Activated naive CD4-positive, alpha-beta T cell (primary cell): ENCODE measurements at regions not wholly inside any gene's neighbourhood (a gene's known extent, or its start where the extent isn't known, plus 50 kb on each side); places are given as distances from the start of the nearest gene placed in this dataset.
"Not testable (repeated sequence)": the region's sequence is repeated elsewhere in the genome, so short reads cannot be mapped to it uniquely, and the experiment has no call there.

ENCODE experiments used
- DNase-seq, 4 experiments: peaks; one replicate each; lab custom pipeline; 2025; lab: John Stamatoyannopoulos, UW

DNA sequence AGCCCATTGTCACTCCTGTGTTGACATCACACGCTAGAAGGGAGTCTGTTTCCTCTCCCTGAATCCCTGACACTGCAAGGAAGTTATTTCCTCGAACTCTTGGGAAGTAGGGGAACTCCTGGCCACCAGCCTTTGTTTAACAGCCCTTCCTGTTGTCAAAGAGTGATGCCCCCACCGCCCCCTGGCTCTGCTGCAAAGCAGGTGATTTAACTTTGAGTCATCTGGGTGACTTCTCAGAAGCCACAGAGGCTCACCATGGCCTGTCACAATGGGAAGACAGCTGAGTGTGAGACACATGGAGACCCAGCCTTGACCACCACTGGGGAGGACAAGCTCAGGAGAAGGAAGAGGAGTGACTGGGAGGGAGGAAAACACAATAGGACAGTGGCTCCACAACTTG is 182.8 kb downstream of the PSMG1 start:
- no peak for DNase-seq

DNA sequence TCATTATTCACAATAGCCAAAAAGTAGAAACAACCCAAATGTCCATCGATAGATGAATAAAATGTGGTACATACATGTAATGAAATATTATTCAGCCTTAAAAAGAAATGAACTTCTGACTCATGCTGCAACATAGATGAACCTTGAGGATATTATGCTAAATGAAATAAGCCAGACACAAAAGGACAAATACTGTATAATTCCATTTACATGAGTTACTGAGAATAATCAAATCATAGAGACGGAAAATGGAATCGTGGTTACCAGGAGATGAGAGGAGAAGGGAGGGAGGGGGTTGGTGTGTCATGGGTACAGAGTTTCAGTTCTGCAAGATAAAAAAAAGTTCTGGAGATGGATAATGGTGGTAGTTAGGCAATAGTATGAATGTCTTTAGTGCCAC is 184.1 kb downstream of the PSMG1 start:
- DNase-seq: no peak

DNA sequence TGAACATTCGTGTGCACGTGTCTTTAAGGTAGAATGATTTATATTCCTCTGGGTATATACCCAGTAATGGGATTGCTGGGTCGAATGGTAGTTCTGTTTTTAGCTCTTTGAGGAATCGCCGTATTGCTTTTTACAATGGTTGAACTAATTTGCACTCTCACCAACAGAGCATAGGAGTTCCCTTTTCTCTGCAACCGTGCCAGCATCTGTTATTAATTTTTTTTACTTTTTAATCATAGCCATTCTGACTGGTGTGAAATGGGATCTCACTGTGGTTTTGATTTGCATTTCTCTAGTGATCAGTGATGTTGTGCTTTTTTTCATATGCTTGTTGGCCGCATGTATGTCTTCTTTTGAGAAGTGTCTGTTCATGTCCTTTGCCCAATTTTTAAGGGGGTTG is 185.0 kb downstream of the PSMG1 start:
- DNase-seq: not testable (repeated sequence)

DNA sequence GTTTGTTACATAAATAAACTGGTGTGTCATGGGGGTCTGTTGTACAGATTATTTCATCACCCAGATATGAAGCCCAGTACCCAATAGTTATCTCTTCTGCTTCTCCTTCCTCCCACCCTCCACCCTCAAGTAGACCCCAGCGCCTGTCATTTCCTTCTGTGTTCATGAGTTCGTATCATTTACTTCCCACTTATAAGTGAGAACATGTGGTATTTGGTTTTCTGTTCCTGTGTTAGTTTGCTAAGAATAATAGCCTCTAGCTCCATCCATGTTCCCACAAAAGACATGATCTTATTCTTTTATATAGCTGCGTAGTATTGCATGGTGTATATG is 185.4 kb downstream of the PSMG1 start:
- not testable (repeated sequence) for DNase-seq

DNA sequence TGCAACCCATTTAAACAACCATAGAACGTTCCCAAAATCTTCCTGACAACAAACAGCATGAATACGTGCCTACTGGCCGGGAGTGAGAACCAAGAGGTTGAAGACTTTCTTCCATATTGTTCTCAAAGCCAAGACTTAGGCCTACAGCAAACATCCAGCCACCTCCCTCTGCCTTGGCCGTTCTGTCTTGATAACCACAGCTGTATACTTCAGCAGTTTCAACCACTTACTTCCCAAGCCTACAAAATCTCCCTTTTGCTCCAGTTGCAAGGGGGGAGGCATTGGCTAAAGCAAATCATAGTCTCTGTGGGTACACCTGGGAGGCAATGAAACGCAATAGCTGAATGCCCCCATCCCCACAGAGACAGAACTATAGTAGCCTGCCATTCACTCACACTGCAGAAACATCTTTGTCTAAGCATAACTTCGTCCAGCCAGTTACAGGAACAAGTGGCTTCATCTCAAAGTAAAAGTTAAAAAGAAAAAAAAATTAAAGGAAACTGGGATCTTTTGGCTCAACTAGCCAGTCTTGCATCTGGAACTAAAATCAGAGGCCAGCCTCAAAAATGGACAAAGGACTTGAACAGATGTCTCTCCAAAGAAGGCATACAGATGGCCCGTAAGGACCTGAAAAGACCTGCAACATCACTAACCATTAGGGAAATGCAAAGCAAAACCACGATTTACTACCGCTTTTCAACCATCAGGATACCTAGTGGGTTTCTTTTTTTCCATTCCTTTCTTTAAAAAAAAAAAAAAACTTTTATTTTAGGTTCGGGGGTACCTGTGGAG is 186.0 kb downstream of the PSMG1 start:
- DNase-seq: no peak

DNA sequence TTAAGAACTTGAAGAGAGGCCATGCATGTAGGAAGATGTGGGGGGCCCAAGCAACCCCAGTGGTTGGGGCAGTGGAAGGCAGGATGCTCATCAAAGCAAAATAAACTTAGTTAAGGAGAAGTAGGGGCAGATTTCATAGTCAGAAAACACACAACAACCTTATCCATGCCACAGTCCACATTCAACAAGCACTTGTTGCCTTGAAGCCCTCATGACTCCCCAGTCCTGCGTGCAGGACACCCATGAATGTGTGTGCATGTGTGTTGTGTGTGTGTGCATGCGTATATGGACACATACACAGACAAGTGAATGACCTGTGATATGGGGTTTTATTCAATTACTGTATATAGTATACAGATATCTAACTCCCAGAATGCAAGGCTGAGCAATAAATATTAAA is 186.9 kb downstream of the PSMG1 start:
- no peak for DNase-seq

DNA sequence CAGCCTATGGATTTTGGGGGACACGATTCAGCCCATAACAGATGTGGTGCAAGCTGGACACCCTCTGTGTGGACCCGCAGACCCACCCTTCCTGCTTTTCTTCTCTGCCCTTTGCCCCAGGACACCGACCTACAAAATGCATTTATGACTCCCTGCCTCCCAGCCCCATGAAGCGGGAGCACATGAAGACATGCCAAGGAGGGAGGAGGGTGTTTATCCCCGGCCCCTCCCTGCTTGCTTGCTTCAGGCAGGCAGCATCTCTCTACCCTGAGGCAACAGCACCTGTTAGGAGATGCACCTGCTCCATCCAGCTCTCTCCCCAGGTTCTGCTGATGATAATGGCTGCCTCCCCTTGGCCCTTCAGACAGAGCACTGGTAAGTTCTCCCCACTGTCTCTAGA is 187.5 kb downstream of the PSMG1 start:
- DNase-seq: no peak

DNA sequence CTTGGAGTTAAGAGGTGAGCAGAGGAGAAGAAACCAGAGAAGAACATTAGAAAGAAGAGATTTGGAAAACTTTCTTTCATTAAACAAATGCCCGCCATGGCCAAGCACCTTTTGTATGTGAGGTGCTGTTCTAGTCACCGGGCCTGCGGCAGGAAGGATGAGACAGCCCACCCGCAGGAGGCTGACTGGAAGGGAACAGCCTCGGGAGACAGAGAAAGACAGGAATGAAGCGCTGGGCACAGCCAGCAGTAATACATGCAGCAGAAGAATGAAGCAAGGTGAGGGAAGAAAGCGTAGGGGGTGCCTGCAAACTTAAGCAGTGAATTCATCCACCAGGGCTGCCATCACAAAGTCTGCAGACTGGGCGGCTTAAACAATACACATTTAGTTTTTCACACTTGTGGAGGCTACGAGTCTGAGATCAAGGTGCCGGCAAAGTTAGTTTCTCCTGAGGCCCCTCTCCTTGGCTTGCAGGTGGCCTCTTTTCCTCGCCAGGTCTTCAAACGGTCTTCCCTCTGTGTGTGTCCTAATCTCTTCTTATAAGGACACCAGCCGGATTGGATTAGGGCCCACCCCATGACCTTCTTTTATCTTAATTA is 188.1 kb downstream of the PSMG1 start:
- no peak for DNase-seq

DNA sequence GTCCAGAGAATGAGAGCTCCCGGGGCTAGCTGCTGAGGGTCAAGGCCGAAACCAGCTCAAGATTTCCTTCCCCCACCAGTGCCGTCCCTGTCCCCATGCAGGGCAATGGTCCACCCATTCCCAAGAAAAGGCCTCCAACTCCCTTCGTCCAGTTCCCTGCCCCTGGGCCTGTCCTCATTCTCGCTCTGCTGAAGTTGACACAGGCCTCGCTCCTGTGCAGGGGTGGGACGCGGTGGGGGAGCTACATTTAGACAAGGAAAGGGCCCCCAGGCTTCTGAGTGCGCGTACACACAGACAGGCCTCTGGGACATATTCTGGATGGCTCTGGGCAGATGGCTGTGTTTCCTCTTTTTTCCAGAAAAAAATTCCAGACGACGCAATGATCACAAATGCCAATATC is 188.3 kb downstream of the ETS2 start:
- no peak for DNase-seq

DNA sequence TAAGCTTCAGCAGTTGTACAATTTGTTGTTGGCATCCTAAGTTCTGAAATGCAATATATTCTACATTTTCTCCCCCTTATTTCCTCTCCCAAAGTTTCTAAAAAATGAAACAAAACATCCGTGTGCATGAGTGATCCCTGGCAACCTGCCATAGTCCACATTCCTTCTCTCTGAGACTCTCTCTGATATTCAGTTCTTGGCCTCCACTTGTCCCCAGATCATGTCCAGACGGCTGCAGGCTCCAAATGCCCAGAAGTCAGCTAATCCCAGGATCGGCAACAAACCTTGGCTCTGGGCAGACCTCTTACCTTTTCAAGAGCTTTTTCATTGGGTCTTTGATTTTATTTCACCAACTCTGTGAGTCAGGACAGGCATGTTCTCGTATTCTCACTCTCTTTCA is 187.8 kb downstream of the ETS2 start:
- no peak for DNase-seq

DNA sequence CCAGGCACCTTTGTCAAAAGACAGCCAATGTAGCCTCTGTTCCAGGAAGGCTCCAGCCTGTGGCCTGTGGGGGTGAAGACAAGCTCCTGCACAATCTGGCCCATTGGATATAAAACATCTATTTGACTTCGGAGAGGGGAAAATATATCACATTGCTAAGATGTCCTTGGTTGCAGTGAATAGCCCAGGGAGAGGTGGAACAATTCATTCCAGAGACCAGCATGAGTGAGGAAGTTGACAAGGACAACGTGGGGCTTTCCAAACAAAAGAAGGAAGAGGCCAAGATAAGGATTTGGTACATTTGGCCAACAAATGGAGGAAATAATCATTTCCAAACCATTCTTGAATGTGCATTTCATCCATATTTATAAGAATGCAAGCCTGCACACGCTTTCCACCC is 187.0 kb downstream of the ETS2 start:
- no peak for DNase-seq

DNA sequence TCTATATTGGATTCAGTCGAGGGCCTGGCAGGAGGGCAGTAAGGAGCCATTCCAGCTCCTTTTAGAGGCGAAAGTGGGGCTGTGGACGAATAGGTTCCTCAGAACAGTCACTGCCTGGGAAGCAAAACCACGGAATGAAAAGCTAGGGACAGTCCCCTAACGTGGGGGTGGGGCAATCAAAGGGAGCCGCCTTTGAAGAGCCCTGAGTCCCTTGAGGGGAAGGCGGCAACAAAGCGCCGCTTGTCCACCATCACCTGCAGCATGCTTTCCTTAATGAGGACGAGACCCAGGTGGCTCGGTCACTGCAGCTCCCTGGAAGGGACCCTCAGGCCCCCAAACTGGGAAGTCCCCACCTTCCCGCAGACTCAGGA is 184.7 kb downstream of the ETS2 start:
- DNase-seq: no peak

DNA sequence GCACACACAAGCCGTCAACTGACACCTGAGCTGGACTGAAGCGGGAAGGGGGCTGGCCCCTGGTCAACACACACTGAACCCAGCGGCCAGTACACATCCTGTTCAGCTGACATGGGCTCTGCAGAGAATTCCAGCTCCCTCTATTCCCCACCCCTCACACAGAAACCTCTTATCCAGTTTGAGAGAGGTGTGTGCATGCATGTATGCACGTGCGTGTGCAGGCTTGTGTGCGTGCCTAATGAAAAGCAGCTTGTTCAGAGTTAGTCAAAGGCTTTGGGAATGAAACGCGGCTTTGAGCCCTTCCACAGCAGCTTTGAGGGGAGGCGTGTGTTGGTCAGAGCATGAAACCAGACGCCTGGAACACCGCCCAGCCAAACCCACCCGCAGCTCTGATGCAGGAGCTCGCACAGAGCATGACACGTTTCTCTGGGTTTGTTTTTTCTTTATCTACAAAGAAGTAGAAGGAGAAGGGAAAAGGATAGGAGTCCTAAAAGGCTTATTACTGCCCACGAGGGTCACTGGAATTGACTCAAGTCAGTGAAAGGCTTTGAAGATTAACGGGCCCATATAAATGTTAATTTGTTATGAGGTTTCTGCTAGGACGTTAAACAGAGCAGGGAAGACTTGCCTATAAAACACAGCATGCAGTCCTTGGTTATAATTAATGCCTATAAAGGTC is 184.2 kb downstream of the ETS2 start:
- no peak for DNase-seq

DNA sequence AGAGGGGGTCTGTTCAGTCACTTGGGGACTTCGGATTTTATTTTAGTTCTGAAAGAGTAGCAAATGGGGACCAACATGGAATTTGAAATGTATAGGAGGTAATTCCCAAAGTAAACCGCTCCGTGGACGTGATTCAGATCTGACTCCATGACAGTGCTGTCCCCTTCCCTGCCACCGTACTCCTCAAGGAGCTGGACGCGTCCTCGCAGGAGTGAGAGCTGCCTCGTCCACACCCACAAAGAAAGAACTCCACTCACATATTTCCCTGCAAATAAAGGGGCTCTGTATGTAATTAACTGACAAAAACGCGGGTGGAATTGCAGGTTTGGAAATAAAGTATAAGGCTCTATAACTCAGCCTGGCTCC is 183.6 kb downstream of the ETS2 start:
- DNase-seq: no peak

DNA sequence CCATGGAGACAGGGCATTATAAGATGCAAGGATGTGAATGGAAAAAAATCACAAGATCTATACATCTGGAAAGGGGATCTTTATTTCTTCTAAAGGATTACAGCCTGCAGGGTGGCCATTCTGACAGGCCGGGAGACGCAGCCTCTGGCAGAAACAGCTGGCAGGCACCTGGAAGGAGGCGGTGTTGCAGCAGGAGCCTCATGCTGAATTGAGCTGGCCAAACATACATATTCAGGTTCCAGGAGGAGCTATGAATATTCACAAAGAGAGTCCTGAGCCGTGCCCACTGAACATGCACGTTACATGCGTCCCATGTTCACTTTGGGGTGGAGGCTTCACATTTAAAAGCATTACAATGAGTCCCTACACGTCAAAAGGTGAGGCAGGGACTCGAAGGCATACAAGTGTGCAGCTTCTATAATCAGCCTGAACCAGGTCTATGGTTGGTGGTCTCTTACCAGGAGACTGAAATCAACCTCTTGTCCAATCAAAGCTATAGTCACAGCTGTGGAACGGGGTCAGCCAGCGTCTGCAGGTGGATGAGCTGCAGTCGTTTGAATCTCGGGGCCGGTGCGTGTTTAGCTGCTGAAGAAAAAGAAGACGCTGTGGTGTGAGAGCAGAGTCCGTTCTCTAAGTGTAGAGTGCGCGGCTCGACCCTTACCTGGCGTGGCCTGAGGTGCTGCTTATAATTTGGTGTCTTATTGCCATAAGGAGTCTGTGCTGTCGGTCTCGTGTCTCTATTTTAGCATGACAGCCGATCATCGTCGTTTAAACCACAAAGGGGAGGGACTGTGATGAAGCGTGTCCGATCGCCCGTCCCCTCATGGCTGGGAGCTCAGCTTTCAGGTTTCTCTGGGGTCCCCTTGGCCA is 183.0 kb downstream of the ETS2 start:
- DNase-seq: no peak

DNA sequence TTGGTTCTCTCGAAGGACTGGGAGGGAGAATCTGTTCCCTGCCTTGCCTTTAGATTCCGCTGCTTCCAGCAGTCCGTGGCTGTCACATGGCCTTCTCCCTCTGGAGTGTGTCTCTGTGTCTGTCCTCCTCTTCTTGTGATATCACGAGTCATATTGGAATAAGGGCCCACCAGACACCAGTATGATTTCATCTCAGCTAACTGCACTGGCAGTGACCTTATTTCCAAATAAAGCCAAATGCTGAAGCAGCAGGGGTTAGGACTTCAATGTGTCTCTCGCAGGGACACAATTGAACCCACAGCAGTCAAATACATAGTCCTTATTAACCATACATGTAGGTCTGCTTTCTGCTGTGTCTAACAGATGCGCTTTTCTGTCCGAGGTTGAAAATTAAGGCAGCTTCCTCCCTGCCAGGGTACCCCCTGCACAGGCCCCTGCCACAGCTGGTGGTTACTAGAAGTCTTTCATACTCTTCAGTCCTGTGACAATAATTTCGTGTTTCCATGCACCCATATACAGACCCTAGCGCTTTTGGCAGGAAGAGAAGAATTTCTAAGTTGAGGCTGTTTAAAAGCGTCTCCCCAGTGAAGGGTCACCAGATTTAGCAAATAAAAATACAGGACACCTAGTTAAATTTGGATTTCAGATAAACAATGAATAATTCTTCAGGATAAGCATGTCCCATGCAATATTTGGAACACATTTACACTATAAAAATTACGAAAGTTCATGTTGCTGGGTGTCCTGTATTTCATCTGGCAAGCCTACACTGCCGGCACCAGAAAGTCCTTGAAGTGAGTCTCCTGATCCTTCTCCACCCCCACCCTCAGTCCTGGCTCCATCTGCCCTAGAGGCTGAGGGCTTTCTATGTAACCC is 182.1 kb downstream of the ETS2 start:
- no peak for DNase-seq

DNA sequence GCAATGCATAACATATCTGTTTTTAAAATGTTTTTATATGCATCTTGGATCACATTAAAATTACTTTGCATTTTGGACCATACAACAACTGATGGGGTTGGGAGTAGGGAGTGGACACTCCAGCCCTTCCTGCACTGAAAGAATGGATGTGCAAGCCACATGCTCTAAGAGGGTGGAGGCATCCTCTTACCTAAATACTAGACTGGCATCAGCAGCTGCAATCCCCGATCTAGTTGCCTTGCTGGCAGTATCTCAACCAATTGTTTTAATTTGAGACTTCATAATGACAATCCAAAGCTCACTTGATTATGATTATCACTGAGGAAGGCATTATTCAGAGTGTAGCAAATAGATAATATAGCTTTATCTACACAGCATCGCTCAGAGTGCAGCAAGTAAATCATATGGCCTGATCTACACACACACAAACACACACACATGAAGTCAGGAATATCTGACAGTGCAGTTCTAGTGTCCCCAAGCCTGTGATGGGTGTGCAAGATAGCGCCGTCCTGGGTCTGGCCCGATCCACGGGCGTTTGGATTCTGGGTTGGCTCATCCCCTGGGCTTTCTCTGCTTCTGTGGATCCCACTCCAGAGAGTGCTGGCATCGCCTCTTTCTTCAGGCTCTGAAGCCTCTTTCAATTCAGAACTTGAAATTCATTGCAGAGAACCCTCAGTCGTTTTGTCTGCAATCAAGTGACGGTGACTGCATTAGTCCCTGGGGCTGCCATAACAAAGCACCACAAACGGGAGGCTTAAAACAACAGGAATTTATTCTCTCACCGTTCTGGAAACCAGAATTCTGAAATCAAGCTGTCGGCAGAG is 181.3 kb downstream of the ETS2 start:
- no peak for DNase-seq

DNA sequence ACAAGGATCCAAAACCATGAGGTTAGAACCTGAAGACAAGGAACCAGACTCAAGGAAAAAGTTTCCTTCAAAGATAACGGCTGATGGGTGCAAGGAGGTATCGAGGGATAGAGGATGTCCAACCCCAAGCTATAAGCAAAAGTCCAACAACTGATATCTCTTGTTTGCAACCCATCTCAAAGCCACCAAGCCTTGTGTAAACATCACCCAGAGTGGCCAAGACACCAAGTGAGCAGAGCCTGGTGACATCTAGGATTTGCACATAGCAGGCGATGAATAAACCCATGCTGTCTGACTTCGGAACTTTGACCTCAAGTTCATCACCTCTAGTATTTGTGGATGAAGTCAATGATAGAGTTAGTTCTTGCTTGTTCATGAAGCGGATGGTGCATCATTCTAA is 180.7 kb downstream of the ETS2 start:
- DNase-seq: no peak

DNA sequence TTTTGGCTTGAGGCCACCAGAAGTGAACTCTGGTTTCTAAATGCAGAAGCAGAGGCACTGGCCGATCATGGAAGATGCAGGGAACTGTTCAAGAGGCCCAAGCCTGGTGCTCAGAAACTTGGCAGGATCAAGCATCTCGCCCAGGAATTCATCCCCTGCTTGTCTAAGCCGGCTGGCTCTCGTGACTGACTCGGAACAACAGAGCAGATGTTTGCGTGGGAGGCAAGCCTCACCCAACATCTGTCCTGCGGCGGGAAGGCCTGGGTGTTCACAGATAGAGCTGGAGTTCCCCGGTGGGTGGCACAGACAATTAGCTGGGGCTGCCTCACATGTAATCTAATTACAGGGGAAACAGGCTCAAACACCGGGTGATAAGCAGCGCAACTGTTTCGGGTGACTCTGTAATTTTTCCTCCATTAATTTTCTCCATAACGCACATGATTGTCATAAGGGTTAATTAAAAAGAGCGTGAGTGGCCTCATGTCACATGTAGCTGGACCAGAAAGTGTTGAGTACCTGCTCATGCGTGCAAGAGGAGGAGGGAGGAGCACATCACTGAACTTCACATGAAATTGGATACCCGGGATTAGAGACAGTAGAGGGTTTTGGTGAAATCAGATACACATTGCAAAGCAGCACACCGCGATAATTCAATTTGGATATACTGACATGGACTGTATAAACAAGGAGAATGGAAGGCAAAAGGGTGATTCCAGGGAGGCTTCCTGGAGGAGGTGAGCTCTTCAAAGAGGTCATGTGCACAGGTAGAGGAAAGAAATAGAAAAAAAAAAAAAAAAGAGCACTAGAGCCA is 180.0 kb downstream of the ETS2 start:
- no peak for DNase-seq

DNA sequence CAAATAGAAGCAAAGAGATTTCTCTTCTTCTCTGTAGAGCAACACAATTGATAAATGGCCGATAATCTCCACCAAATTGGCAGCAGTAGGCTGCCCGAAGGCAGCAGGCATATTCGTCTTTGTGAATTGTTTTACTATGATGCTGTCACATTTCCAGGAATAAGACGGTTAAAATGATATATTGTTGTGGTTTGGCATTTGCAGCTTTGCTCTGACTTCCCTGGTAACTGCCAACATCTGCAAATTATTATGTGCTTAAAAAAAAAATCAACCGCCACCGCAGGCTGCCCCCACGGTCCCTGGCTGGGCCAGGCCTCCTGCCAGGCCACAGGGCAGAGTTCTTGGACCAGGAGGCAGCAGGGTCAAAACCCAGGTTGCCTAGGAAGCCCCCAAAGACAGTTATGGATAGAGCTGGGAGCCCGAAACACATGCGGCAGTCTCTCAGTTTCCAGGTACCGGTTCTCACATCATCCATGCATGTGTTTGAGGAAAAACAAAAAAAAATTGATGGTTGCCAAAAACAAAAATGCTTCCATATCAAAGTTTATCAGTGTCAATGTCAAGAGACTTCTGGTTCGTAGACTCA is 179.3 kb downstream of the ETS2 start:
- DNase-seq: no peak
